ENCODE measurements at regions not wholly inside any gene's neighbourhood (a gene's known extent, or its start where the extent isn't known, plus 50 kb on each side); places are given as distances from the start of the nearest gene placed in this dataset.
"Not testable (repeated sequence)": the region's sequence is repeated elsewhere in the genome, so short reads cannot be mapped to it uniquely, and the experiment has no call there.

DNA sequence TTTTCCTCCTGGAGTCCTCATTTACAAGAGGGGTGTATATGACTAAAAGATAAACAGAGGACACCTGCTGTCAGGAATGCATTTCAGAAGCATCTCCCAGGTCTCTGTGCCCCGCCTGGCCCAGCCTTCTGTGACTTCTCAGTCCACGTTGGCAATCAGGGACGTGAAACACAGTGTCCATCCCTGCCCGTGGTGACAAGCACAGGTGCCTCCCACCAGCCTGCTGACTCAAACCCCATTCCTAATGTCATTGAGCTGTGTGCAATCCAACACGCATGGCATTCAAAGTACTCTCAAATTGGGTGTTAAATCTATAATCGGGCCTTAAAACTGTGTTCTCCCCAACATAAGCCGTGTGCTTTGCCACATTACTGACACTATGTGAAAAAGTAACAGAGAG is 343.2 kb downstream of the EIPR1 start:
- no peak for DNase-seq

DNA sequence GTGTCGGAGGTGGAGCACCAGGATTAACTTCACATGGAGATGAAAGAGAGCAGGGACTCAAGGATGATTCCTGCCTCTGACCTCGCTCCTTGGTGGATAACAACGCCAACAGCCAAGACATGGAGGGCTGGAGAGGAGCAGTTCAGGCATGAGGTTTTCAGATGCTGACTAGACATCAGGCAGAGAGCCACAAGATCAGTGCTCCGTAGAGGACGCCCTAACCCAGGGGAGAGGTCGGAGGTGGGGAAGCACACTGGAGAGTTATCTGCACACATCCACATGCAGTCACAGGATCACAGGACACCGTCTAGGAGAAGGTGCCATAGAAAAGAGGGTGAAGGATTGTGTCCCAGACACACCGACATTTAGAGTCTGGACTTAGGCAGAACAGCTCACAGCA is 344.3 kb downstream of the EIPR1 start:
- DNase-seq = no peak

DNA sequence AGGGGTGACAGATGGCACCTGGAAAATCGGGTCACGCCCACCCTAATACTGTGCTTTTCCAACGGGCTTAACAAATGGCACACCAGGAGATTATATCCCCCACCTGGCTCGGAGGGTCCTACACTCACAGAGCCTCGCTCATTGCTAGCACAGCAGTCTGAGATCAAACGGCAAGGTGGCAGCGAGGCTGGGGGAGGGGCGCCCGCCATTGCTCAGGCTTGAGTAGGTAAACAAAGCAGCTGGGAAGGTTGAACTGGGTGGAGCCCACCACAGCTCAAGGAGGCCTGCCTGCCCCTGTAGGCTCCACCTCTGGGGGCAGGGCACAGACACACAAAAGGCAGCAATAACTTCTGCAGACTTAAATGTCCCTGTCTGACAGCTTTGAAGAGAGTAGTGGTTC is 346.8 kb downstream of the EIPR1 start:
- DNase-seq = not testable (repeated sequence)

DNA sequence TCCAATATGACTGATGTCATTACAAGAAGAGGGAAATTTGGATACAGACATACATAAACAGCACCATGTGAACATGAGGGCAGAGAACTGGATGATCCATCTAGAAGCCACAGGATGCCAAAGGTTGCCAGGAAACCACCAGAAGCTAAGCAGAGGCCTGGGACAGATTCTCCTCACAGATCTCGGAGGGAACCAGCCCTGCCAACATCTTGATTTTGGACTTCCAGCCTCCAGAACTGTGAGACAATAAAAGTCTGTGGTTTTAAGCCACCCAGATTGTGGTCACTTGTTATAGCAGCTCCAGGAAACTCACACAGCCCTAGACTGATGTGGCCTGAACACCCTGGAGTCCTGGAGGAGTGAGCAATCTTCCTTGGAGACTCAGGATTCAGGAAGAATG is 351.6 kb downstream of the EIPR1 start:
- DNase-seq = no peak

DNA sequence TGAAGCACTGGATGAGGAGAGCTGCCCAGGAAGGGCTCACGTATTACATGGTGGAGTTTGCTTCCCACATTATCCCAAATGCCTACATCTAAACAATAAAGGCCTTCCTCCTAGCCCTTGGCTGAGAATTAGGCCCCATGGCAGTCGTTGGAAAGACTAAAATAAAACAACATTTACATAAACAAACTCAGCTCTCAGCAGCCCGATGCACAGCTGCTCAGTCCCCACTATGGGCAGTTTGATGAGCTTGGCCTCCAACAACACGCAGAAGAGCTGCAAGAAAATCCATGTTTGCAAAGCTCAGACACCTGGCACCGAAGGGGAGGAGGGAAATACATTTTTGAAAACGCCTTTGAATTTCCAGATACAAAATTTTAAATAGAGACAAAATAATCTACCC is 352.4 kb downstream of the EIPR1 start:
- DNase-seq = no peak

DNA sequence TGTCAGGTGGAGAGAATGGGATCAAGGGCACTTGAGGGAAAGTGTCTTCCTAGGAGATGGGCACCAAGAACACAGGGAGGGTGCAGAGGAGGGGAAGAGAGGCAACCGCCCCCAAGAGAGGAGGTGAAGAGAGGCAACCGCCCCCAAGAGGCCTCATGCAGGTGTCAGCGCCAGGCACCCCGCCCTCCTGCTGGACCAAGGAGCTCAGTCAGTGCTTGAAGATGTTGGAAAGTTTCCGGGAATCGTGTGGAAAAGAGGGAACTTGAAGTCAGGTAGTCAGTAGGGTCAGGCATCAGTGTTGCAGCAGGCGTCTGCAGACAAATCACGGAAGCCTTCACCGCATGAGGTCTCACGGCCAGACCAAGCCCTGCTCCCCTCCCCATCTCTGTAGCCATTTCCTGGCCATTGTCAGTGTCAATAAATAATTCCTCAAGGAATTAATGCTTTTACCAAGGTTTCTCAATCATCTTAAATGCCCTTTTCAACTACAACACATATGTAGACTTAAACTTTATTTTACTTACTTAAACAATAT is 353.1 kb downstream of the EIPR1 start:
- no peak for DNase-seq

DNA sequence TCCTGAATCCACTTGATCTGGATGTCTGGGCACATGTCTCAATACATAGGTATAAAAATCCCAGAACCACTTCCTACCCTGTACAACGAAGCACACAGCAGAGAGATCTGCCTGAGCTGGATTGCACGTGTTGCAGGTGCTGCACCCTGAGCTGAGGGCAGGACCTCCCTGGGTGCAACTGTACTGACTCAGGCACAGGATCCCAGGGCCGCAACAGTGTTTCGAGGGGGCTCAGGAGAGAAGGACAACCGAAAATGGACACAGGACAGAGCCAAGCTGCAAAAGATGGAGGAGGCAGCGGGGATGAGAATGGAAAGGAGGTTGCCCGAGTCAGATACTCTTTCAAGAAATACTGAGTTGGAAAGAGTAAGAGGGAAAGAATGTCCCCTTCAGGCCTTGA is 354.1 kb downstream of the EIPR1 start:
- no peak for DNase-seq

DNA sequence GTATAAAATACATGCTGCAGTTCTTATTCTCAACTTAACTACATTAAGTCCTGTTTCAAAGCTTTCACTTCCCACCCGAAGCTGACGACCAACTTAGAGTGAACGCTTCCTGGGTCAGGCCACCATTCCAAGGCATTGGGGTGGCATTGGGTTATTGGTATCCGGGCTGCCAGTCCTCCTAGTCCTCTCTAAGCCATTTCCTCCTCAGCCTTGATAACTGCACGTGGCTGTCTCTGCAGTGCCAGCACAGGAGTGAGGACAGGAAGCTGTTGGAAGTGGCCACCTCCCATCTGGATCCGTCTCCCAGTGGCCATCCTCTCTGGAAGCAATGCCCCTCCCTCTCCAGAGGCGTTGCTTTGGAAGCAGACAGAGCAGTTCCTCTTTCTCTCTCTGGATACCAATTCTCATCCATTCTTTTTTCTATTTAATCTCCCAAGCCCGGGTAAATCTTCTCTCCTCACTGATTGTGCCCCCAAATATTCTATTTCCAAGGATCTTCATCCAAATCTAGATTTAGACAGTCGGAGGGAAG is 354.7 kb downstream of the EIPR1 start:
- no peak for DNase-seq

DNA sequence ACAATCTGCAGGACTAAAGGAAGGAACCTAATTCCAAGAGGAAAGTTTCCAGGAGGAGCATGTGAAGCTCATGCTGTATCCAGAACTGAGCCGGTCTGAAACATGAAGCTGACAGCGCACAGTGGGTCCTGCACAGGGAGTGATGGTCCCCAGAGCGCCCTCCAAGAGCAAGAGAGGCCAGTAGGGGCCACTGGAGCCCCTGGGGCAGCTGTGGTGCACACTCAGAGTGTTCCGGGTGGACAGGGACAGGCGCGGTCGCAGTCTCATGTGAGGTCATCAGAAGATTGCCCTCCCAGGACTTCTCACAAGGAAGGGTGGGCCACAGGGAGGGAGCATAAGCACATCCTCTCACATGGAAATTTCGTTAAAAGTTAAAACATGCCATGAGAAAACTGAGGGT is 355.9 kb downstream of the EIPR1 start:
- no peak for DNase-seq

DNA sequence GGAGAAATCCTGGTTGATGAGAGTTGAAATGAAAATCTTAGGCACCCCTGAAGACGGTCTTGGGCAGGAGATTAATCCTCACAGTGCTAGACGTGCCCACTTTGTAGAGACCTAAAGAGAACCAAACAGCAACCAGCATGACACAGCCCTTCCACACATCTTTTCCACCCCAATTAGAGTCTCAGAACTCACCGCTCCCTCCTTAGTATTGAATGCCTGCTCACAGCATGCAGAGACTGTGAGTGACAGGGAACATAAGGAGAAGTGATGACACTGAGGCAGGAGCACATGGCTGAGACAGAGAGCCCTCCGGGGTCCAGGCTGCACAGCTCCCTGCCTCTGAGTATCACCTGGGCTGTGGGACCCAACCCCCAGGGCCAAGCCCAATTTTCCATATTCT is 367.6 kb downstream of the EIPR1 start:
- DNase-seq = no peak

DNA sequence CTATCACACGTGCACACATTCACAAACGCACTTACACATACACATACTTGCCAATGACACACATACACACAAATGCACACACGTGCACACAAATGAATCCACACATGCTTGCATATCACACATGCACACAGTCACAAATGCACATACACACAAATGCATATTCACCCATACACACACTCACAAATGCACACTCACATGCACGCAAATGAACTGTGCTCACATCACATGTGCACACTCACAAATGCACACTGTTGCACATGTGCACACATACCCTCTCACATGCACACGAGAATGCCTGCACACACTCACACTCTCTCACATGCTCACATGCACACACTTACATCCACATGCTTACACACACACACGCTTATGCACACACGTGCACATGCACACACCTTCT is 368.1 kb downstream of the EIPR1 start:
- DNase-seq = no peak

DNA sequence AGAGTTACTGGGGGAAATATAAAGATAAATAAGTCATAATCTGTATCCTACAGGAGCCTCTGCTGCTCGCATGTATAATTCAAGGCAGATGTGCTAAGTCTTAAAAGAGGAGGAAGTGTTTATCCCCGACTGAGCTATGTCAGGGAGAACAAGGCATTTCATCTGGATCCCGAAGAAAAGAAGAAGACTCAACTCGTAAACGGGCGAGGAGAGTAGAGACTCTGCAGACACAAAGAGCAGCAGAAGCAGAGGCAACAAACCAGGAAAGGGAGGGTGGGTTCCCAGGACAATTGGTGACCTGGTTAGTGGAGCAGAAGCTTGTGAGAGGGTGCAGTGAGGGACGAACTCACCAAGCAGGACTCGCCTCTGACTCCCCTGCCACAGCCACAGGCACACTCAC is 368.6 kb downstream of the EIPR1 start:
- DNase-seq = no peak

DNA sequence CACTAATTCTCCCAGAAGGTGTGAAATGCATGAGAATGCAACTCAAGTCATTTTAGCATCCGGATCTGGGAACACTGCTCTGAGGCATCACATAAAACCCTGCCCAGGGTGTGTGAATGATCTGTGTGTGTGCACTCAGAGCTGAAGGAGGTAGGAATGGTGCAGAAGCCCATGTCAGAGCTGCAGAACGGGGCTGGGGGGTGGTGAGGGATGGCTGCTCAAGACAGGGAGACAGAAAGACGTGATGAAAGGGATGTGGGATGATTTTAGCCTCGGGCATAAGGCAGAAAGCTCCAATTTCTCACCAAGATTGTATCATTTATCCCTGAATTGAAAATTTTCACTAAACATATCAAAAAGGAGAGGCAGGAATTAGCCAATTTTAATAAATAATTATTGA is 369.1 kb downstream of the EIPR1 start:
- DNase-seq = no peak

DNA sequence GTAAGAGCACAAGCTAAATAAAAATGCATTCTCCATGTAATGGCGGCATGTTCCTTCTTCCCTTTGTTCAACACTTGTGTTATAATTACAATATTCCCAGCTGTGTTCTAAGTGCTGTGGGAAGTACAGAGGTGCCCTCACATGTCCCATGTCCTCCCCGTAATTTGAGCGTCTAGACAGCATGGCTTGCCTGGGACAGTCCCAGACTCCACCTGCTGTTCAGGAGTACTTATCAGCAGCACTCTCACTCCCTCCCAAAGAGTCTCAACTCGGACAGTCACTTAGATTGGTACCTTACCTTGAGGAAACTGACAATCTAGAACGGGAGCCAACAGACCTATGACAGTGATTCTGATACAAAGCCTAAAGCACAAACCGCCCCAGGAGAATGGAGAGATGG is 370.5 kb downstream of the EIPR1 start:
- DNase-seq = no peak

DNA sequence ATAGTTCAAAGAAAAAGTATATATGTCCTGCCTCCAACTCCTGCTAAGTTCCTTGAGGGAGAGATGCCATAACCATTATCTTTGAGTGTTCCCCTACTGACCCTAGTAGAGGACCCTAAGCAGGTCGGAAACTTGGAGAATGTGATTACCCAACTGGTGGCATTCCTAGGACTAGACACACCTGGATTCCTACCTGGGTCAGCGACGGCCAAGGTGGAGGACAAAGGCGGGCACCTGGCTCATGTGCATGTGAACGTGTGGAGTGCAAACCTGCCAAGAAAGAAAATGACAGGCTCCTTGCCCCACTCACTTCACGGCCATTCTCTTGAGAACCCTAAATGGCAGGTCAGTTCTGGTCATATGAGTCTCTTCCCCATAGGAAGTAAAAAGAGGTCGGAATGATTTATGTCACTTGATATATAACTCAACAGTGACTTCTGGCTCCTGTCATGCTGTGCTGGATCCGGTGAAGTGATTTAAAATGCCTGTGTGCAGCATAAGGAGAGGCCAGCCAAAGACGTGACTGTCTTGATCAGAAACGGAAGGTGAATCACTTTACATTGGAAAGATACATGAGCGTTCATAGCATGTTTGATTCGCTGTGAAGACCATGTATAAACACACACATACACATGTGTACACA is 371.6 kb downstream of the EIPR1 start:
- DNase-seq = no peak

DNA sequence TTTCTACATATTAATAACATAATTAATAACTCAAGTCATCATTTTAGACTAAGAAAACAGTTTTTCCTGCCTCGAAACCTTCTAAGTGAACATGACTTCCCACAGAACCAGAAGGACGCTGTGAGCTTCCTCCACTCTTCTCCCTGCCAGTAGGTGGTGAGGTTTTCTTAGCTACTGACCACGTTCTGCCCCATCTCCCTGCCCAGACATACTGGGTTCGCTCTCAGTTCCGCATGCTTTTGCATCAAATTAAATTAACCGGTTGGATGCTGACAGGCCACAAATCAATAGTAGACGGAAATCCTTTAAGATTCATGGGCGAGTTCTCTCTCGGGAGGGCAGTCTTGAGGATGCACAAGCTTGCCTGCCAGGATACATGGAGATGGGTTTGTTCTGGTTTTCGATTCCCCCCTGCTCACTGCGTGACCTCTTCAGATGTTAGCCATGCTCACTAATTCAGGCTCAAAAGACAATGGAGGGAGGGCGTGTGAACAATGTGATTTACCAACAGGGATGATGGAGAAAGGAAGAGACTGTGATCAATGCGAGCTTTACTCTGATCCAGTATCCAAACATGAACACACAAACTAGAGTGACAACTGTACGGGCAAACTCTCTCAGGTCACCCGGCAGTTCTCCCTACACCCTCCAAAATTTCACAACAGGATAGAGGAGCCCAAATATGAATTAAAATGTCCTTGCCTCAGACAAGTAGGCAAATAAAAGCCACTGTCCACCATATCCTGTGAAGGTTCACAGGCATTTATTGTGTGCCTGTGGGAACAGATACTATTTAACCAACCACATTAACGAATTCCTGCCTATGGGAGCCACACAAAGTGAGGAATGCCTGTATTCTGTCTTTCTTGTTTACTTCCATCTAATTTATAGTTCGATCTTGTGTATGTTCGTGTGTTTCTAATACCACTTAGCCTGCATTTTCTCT is 375.7 kb downstream of the EIPR1 start:
- DNase-seq = no peak

DNA sequence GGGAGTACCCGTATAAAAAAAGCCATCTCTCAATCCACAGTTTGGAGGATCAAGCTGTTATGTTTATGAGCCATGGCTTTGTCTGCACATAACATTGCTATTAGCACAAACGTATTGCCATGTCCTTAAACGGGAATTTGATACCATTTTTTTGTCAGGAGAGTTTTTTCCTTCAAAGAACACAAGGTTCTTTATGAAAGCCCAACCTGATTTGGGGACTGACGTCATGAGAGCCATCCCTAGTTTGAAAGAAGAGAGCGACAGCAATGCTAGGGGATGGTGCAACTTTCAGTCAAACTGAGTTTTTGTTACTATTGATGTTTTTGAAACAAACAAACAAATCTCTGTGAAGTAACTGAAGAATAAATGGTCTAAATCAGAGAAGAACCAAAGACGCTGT is 376.6 kb downstream of the EIPR1 start:
- no peak for DNase-seq

DNA sequence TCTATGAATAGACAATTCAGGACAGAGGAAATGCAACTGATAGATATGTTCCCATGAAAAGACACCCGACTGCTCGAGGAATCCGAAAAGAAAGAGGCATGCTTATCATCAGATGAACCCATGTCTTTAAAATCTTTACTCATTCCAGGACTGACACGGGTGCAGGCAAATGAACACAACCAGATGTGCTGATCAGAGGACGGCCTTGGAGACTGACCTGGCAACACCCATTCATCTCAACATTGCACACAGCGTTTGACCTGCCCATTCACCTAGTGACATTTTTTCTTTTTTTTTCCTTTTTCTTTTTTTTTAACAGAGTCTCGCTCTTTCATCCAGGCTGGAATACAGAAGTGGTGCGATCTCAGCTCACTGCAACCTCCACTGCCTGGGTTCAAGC is 377.5 kb downstream of the EIPR1 start:
- DNase-seq = no peak

DNA sequence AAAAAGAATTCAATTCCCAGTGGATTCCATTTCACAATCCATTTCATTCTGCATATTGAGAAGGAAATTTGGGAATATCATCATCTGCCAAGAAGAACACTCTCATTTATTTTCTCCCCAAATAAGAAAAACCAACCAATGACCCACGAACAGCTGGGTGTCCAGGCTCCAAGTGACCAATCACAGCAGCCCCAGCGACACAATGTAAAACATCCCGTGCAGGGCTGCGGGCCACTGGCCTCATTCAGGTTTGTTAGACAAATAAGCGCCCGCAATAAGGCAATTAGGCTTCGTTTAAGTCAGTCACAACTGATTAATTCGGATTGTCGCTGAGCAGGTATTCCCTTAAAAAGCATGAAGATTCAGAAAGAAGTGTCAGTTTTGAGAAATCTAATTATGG is 378.6 kb downstream of the EIPR1 start:
- no peak for DNase-seq

DNA sequence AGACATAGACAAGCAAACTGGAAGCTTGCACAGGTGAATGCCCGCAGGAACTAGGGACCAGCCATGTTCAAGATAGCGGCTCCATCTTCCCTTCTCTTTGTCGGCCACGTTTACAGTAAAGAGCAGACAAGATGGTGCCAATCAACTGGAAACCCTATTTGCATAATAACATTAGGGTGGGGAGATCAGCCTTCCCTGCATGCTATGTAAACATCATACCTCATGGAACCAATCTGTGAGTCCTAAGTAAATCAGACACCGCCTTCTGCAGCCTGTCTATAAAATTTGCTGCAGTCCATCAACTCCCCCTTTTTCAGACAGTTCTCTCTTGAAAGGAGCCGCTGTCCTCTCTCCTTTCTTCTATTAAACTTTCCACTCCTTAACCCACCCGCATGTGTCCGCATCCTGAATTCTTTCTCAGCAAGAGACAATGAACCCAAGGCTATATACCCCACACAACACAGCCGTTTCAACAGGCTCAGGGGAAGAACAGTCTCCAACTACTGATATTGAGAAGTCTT is 384.4 kb downstream of the EIPR1 start:
- no peak for DNase-seq

DNA sequence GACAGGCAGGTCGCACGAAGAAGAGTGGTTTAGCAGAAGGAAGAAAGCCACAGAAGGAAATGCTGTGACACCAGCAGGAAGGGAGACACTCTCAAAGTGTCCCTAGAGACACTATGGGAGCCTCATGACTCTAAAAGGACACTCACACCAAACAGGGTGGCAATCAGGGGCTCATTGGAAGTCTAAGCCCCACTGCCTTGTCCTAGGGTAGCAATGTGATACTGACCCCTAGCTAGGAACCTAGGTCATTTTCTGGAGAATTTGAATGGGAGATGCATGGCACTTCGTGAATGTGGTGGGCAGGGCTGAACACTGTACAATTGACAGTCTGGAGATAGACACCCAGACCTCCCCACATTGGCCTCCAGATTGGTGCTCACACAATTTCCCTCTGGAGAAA is 385.0 kb downstream of the EIPR1 start:
- DNase-seq = no peak

DNA sequence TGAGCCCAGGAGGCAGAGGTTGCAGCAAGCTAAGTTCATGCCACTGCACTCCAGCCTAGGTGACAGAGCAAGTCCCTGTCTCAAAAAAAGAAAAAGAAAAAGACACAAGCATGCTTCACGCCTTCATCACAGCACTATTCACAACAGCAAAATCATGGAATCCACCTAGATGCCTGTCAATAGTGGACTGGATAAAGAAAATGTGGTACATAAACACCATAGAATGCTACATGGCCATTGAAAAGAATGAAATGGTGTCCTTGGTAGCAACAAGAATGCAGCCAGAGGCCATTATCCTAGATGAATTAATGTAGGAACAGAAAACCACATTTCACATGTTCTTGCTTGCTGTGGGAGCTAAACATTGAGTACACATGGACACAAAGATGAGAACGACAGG is 392.6 kb downstream of the EIPR1 start:
- no peak for DNase-seq

DNA sequence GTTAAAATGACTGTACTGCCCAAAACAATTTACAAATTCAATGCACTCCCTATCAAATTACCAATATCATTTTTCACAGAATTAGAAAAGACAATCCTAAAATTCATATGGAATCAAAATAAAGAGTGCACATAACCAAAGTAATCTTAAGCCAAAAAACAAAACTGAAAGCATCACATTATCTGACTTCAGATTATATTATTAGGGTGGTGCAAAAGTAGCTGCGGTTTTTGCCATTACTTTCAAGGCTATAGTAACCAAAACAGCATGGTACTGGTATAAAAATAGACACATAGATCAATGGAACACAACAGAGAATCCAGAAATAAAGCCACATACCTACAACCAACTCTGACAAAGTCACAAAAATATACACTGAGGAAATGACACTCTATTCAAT is 396.6 kb downstream of the EIPR1 start:
- DNase-seq = no peak

DNA sequence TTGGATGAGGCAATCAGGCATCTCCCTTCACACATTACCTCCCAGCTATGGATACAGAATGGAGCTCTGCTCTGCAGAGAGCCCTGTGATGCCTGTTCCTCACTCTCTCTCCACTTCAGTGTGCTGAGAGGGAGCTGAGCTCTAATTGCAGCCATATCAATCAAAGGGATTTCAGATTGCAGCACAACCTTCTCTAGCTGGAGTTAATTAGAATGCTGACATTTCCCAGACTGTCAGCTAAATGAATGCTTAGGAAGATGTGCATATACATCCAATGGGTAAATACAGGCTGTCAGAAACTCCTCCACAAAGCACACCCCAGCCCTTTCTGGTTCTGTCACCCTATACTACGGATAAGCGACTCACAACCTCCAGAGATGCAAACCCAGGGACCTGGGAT is 402.6 kb downstream of the EIPR1 start:
- DNase-seq = no peak
